RCC 7860 (cell line): ENCODE measurements at regions not wholly inside any gene's neighbourhood (a gene's known extent, or its start where the extent isn't known, plus 50 kb on each side); places are given as distances from the start of the nearest gene placed in this dataset.
A peak's percentile ranks its signal among the peaks of the same experiment; 100 is the strongest.

Experiments used
- DNase-seq: peaks from one replicate; pipeline ENCODE4 v3.0.0-alpha.2; 2015; ENCODE audit warnings: low spot score
- FAIRE-seq: peaks from 2 replicates; lab custom pipeline; 2012; peaks lifted over from hg19 to GRCh38; lab: Jason Lieb, UNC

DNA sequence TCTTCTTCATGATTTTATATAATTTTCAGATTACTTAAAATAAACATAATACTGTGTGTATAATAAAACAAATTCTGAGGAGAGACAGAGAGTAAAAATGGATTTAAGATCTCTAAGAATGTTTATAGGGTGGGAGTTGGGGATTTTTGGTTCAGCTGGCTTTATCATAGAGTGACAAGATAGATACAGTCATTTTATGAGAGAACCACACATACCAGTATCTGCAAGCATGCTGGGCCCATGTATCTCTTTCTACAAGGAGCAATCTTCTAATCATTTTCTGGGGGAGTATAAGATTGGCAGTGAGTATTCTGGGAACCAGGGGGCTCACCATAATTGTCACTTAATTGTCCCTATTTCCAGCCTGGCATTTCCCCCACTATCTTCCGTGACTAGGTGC, 64.3 kb upstream of the DUSP10 start:
- no peak for DNase-seq
- no peak for FAIRE-seq

DNA sequence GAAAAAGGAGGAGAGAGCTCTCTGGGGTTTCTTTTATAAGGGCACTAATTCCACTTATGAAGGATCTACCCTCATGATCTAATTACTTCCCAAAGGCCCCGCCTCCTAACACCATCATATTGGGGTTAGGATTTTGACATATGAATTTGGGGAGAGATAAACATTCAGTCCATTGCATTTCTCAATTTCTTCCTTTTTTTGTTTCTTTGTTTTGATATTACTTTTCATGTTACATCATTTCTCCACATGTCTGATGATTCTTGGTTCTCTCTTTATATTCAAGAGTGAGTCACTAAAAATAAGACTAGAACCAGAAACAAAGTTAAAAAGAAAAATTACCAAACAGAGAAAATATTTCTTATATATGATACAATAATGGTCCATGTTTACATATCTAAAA, 63.2 kb upstream of the DUSP10 start:
- DNase-seq (no peak), FAIRE-seq (no peak)

DNA sequence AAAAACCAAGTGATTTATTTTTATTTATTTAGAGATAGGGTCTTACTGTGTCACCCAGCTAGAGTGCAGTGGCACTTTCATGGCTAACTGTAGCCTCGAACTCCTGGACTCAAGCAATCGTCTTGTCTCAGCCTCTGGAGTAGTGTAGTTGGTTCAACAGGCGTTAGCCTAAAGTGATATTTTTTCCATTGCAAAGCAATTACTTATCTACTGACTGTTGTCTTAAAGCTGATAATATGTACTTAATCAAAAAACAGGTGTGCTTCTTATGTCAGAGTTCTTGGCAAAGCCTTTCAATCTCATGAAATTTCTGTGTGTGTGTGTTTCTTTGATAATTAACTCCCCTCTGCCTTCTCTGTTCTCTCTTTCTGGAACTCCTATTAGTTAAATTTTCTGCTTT, 62.4 kb upstream of the DUSP10 start:
- no peak for FAIRE-seq
- no peak for DNase-seq

DNA sequence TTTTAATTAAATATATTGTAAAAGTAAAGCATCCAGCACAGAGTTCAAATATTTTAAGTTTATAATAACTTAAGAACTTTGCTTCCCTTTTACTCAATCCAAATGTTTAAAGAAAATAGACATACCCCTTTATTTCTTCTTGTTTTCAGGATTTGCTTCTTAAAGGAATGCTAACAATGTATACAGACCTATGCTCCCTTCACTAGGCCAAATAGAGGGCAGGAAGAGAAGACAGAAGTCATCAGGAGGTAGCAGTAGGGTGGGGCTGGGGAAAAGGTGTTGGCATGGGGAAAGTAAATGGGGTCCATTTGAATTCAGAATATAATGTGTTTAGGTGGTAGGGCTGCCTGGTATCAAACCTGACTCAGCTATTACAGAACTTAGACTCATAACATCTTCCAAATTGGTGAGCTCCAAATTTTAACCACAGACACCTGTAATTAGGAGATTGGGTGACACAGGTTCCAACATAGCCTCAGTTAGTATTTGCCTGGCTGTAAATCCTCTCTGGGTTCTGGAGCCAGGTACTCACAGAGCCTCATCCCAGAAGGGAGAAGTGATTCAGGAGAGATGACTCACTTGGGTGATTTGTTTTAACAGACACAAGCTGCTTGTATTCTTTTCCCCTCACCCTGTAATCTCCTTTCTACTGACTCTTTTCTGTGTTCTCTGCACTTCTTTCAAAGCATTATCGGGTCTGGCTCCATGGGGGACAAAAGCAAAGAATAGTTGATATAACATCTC, 60.1 kb upstream of the DUSP10 start:
- peak; percentile 88 for FAIRE-seq
- peak; percentile 70 for DNase-seq

DNA sequence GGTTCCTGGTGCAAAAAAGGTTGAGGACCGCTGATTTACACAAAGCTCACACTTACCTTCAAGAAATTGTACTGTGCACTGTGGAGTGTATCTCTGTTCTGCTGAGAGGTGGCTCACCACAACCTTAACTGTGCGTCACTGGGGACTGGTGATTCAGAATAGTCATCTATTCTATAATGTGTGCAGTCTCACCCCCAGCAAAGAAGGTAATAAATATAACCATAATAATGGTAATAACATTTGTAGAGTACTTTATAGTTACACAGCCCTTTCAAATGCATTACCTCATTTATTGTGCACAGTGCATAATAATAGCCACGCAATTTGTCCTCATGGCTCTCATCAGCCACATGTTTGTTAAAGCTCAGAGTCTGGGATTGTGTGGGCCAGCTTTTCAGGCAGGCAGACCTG, 59.4 kb upstream of the DUSP10 start:
- DNase-seq (peak; percentile 25), FAIRE-seq (no peak)

DNA sequence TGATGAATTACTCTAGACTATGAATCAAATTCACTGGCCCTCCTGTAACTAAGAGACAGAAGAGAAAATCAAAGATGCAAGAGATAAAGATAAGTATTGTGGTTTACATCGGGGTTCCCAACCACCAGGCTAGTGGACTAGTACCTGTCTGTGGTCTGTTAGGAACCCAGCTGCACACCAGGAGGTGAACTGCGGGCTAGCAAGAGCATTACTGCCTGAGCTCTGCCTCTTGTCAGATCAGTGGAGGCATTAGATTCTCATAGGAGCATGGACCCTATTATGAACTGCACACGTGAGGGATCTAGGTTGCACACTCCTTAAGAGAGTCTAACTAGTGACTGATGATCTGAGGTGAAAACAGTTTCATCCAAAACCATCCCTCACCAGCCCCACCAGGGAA, 58.9 kb upstream of the DUSP10 start:
- FAIRE-seq (no peak), DNase-seq (peak; percentile 34)

DNA sequence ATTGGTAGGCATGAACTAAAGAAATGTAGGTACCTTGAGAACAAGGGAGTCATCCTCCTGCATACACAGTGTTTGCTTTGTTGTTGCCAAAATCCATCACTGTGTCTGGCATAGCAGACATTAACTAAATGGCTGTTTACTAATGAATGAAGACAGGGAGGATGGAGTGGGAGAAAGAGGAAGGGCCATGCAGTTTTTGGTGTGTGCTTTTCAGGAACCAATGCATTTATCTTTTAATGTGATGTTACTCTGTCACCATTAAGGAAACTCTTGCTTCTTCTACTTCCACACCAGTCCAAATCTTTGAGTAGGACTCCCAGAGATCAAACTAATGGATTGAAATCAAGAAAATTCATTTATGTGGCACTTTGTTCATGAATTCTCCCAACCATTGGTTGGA, 55.6 kb upstream of the DUSP10 start:
- no peak for FAIRE-seq

DNA sequence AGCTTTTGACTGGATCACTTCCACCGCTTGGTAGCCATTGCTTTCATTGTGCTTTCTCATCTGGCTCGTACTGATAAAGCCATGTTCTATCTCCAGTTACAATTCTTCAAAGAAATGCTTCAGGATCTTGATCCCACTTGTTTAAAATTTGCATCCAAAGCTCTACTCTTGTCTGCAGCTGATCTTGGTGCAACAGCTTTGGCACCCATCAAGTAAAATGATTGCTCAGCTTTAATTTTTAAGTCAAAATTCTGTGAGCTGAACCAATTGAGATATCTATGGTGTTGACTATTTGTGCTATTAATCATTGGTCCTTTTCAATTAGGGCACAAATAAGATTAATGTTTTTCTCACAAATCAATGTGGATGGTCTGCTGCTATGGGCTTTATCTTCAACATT, 54.8 kb upstream of the DUSP10 start:
- no peak for FAIRE-seq
- no peak for DNase-seq

More for the DNA sequence above, 55.6 kb upstream of the DUSP10 start:
- DNase-seq: no peak

DNA sequence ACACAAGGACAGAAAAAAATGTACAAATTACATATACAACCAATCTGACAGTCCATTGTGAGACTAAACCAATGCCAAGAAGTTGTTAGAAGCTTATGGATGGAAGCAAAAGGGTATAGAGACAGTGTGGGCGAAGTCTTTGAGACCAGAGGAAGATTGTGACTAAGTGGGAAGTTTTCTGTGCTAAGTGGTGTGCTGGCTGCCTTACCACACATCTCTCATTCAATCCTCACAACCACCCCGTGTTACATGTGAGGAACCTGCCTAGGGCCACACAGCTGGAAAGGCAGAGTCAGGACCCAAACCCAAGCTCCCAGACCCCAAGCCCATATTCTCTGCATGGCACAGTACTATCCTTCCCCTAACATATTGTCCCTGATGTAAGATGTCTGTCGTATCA, 53.5 kb upstream of the DUSP10 start:
- DNase-seq (no peak), FAIRE-seq (no peak)

DNA sequence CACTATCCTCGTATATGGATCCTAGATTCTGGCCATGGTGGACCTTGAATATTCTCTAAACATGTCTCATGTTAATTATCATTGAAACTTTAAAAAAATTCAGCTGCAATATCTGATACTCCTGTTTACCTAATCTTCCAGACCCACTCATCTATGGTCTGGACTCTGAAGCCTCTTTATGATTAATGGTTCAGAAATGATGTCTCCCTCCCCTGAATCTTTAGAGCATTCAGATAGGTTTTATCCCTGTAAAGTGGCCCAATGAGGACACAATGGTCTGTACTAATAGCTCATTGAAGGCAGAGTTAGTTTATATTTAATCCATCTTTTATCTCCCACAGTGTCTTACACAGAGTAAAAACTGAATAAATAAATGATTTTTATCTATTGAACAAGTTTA, 53.0 kb upstream of the DUSP10 start:
- DNase-seq: peak; percentile 47
- peak; percentile 49 for FAIRE-seq

DNA sequence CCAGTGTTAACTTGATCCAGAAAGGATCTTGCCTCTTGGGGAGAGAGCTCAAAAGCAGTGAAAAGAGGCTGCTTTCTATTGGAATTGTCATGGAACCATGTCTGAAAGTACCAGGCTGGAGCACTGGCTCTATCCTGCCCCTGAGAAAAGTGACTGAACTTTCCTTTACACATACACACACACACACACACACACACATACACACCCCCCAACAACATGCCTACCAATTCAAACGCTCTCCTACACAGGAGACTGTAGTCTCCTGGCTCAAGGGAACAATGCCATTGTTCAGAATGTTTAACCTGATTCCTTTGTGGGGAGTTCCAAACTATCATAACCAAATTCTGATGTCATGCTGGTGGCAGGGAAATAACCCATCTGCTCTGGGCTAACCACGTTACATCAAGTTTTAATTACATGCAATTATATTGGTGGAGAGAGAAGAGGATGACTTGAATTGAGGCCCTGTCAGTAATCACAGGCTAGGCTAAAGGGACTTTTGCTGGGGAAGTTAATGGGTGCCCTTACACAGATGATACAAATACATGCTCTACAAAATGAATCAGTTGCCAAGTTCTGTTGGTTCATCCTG, 52.3 kb upstream of the DUSP10 start:
- peak; percentile 52 for DNase-seq
- FAIRE-seq: no peak

DNA sequence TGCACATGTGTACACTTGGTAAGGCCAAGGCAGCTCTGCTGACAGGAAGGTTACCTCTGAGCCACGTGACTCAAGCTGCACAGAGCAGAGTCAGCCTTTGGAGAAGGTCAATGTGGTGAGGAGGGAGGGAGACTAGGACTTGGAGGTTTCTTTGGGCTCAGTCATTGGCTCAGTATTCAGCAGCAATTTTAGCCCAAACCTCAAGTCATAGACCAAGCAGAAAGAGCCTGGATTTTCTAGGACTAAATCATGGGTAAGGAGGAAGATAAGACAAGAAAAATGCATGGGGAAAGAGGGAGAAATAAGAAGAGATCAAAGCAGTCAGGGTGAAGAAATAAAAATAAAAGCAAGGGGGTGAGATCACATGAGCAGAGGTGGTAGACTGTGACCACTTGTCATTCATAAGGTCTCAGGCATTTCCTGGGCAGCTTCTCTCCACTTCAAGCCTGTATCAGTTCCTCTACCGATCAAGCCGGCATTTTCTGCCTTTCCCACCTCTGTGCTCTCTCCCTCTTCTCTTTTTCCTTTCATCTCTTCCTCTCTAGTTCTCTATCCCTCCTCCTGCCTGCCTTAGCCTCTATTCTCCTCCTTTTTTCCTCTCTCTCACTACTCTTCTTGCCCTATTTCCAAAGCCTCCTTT, 51.7 kb upstream of the DUSP10 start:
- FAIRE-seq (no peak), DNase-seq (peak; percentile 59)

DNA sequence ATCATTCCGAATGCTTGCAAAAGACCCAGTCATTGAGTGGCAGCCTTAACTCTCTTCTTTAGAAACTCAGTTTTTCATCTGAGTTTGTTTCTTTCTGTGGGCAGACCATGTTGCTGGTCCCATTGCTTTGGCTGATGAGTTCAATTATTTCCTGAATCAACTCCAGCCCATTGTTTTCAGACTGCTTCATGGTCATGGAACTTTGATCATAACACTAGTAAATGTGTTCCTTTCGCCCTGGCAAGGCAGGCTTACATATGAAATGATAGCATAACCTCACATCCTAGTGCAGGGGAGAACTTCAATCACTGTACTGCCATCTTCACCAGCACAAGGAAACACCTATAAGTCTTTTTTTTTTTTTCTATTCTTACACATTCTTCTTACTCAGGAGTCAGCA, 50.0 kb upstream of the DUSP10 start:
- no peak for DNase-seq
- FAIRE-seq: no peak
